GM23338 (cell line): ENCODE measurements at regions not wholly inside any gene's neighbourhood (a gene's known extent, or its start where the extent isn't known, plus 50 kb on each side); places are given as distances from the start of the nearest gene placed in this dataset.

Experiments used
- ATAC-seq: fragments of 200-7000 bp; cut with Tn5 transposase; 3 replicates; pipeline ENCODE4 v1.9.1; 2020
- DNase-seq: peaks from one replicate; pipeline ENCODE4 v3.0.0-alpha.2; 2015; ENCODE audit warnings: low spot score
- H2AFZ ChIP-seq: fragments of 200-600 bp; sonication (generic); 2 replicates; pipeline ENCODE4 v1.8.0; 2016; ENCODE audit warnings: antibody characterized with exemption, mild to moderate bottlenecking, moderate library complexity
- H3F3A ChIP-seq: fragments of 200-600 bp; sonication (generic); replicated peaks from 2 replicates; pipeline ENCODE4 v1.8.0; 2017; ENCODE audit warnings: antibody characterized with exemption, mixed run types, low read depth
- H3K27ac ChIP-seq: fragments of 200-600 bp; sonication (generic); 2 replicates; pipeline ENCODE4 v1.6.1; 2016; ENCODE audit warnings: low read depth
- H3K27me3 ChIP-seq: fragments of 200-600 bp; sonication (generic); 2 replicates; pipeline ENCODE4 v1.8.0; 2016; ENCODE audit warnings: mild to moderate bottlenecking, mixed run types, moderate library complexity; ENCODE audit not compliant: insufficient read depth
- H3K36me3 ChIP-seq: fragments of 200-600 bp; sonication (generic); 2 replicates; pipeline ENCODE4 v1.8.0; 2016; ENCODE audit warnings: mild to moderate bottlenecking; ENCODE audit not compliant: insufficient read depth
- H3K4me1 ChIP-seq: fragments of 200-600 bp; sonication (generic); 2 replicates; pipeline ENCODE4 v1.8.0; 2016; ENCODE audit warnings: mild to moderate bottlenecking, moderate library complexity; ENCODE audit not compliant: insufficient read depth
- H3K4me2 ChIP-seq: fragments of 200-600 bp; sonication (generic); 2 replicates; pipeline ENCODE4 v1.7.1; 2017; ENCODE audit warnings: mixed run types
- H3K4me3 ChIP-seq: fragments of 200-600 bp; sonication (generic); 2 replicates; pipeline ENCODE4 v1.6.1; 2016; ENCODE audit warnings: mixed run types
- H3K79me2 ChIP-seq: fragments of 200-600 bp; sonication (generic); replicated peaks from 2 replicates; pipeline ENCODE4 v1.8.0; 2017; ENCODE audit warnings: mild to moderate bottlenecking; ENCODE audit not compliant: insufficient read depth
- H3K9me2 ChIP-seq: fragments of 200-600 bp; sonication (generic); 2 replicates; pipeline ENCODE4 v1.8.0; 2017; ENCODE audit not compliant: insufficient read depth
- H4K20me1 ChIP-seq: fragments of 200-600 bp; sonication (generic); replicated peaks from 2 replicates; pipeline ENCODE4 v1.8.0; 2017; ENCODE audit warnings: mild to moderate bottlenecking; ENCODE audit not compliant: insufficient read depth
- H3K27ac Mint-ChIP-seq: 2 replicates; pipeline ENCODE4 v1.8.0; 2020; ENCODE audit warnings: inconsistent platforms, mild to moderate bottlenecking, moderate library complexity, mixed read lengths
- H3K27me3 Mint-ChIP-seq: 3 replicates; pipeline ENCODE4 v1.8.0; 2022; ENCODE audit warnings: low read depth, mild to moderate bottlenecking, moderate library complexity, mixed read lengths, inconsistent platforms; ENCODE audit not compliant: insufficient read depth, poor library complexity
- H3K36me3 Mint-ChIP-seq: 3 replicates; pipeline ENCODE4 v1.8.0; 2021; ENCODE audit warnings: low read depth, mild to moderate bottlenecking, inconsistent platforms, moderate library complexity, mixed read lengths
- H3K4me1 Mint-ChIP-seq: 3 replicates; pipeline ENCODE4 v1.8.0; 2020; ENCODE audit warnings: mild to moderate bottlenecking, inconsistent platforms, mixed read lengths
- H3K4me3 Mint-ChIP-seq: 3 replicates; pipeline ENCODE4 v1.8.0; 2021; ENCODE audit warnings: moderate library complexity, mild to moderate bottlenecking, inconsistent platforms, mixed read lengths
- H3K9me3 Mint-ChIP-seq: 3 replicates; pipeline ENCODE4 v1.8.0; 2020; ENCODE audit warnings: moderate library complexity, mild to moderate bottlenecking, inconsistent platforms, mixed read lengths
- CREB1 ChIP-seq: fragments of 250-450 bp; sonication (Bioruptor Pico); IDR thresholded peaks from 2 replicates; pipeline ENCODE4 v1.5.0; 2020; ENCODE audit warnings: low read depth, mild to moderate bottlenecking, moderate library complexity
- CTCF ChIP-seq, 2 experiments: fragments of 200-600 bp in 1 of 2; sonication (generic) in 1 of 2; conservative IDR thresholded peaks; 2 replicates each; pipeline versions ENCODE4 v1.5.1 to v1.6.1; 2016 to 2017; ENCODE audit warnings: antibody characterized with exemption in 2 of 2, low read depth in 2 of 2, mild to moderate bottlenecking in 2 of 2, moderate library complexity in 1 of 2
- ETS1 ChIP-seq: IDR thresholded peaks from 2 replicates; pipeline ENCODE4 v1.6.1; 2016; ENCODE audit warnings: antibody characterized with exemption
- EZH2phosphoT487 ChIP-seq: fragments of 200-600 bp; sonication (generic); IDR thresholded peaks from one replicate; pipeline ENCODE4 v1.8.1; 2018; ENCODE audit warnings: antibody characterized with exemption; ENCODE audit not compliant: unreplicated experiment
- JUNB ChIP-seq: IDR thresholded peaks from one replicate; pipeline ENCODE4 v1.6.1; 2016; ENCODE audit warnings: antibody characterized with exemption; ENCODE audit not compliant: unreplicated experiment
- NANOG ChIP-seq: IDR thresholded peaks from 2 replicates; pipeline ENCODE4 v1.6.1; 2016; ENCODE audit warnings: antibody characterized with exemption, borderline replicate concordance
- POLR2AphosphoS5 ChIP-seq: IDR thresholded peaks from 2 replicates; pipeline ENCODE4 v1.6.1; 2016; ENCODE audit warnings: antibody characterized with exemption, low read depth
- STAT1 ChIP-seq: IDR thresholded peaks from one replicate; pipeline ENCODE4 v1.6.1; 2016; ENCODE audit warnings: antibody characterized with exemption; ENCODE audit not compliant: unreplicated experiment
- ZNF114 ChIP-seq: fragments of 250-450 bp; sonication (Bioruptor Pico); IDR thresholded peaks from 2 replicates; pipeline ENCODE4 v1.5.0; 2020; ENCODE audit warnings: mild to moderate bottlenecking, moderate library complexity
- ZNF331 ChIP-seq: fragments of 250-450 bp; sonication (Bioruptor Pico); IDR thresholded peaks from 2 replicates; pipeline ENCODE4 v1.5.0; 2020; ENCODE audit warnings: low read depth, mild to moderate bottlenecking, moderate library complexity
- ZNF462 ChIP-seq: fragments of 250-450 bp; sonication (Bioruptor Pico); IDR thresholded peaks from 2 replicates; pipeline ENCODE4 v1.5.0; 2020; ENCODE audit warnings: mild to moderate bottlenecking, moderate library complexity

GRCh38 chr2:16476866-16477265 is 188.8 kb downstream of the CYRIA start (continued):
- TF ChIP-seq ZNF462 (CRISPR knock-in tag) (no peak), EZH2phosphoT487 (no peak), NANOG (no peak)

GRCh38 chr2:16475986-16476567 is 189.6 kb downstream of the CYRIA start:
- H3K4me3 Mint-ChIP-seq = no peak overlapping the region
- no peaks in the 10 kb centered on the region for H3K36me3 ChIP-seq
- TF ChIP-seq JUNB = no peak
- TF ChIP-seq STAT1 = no peak
- TF ChIP-seq ZNF331 (CRISPR knock-in tag) = no peak
- TF ChIP-seq NANOG = no peak
- TF ChIP-seq CREB1 (CRISPR knock-in tag) = no peak
- TF ChIP-seq EZH2phosphoT487 = no peak
- TF ChIP-seq POLR2AphosphoS5 = no peak
- no peak for TF ChIP-seq ZNF114
- TF ChIP-seq ETS1 = no peak
- TF ChIP-seq CTCF (conservative IDR thresholded peaks at IDR 0.05; ENCODE audit: low read depth in 2 of 2) = no peak

More at GRCh38 chr2:16475986-16476567, 189.6 kb downstream of the CYRIA start:
- Histone ChIP-seq H3K9me2 (peaks cover 5% of the 10 kb centered on the region; the same call in 1 of the 2 replicates), H3K4me1 (no peaks in the 10 kb centered on the region), H3K4me2 (no peak overlapping the region), H3K79me2 (no peaks in the 10 kb centered on the region), H3K27me3 (no peaks in the 10 kb centered on the region), H3K27ac (no peak overlapping the region), H3K4me3 (no peak overlapping the region), H3F3A (no peaks in the 10 kb centered on the region), H2AFZ (no peak overlapping the region), H4K20me1 (no peaks in the 10 kb centered on the region)
- H3K36me3 Mint-ChIP-seq = no peaks in the 10 kb centered on the region
- DNase-seq = no peak
- no peaks in the 10 kb centered on the region for H3K27me3 Mint-ChIP-seq
- no peaks in the 10 kb centered on the region for H3K4me1 Mint-ChIP-seq
- H3K9me3 Mint-ChIP-seq = no peaks in the 10 kb centered on the region
- no peak overlapping the region for H3K27ac Mint-ChIP-seq
- ATAC-seq = no peak
